Stimulated activated CD8-positive, alpha-beta memory T cell treated with anti-CD3 and anti-CD28 coated beads, Interleukin-15, amount 100 ng/mL, for 48 hours (primary cell): ENCODE measurements at regions not wholly inside any gene's neighbourhood (a gene's known extent, or its start where the extent isn't known, plus 50 kb on each side); places are given as distances from the start of the nearest gene placed in this dataset.
"Not testable (repeated sequence)": the region's sequence is repeated elsewhere in the genome, so short reads cannot be mapped to it uniquely, and the experiment has no call there.

Experiments used
- DNase-seq, 2 donors: peaks; one replicate each; pipeline ENCODE4 v3.0.0-alpha.2; 2020; ENCODE audit warnings: low read depth in 2 of 2

DNA sequence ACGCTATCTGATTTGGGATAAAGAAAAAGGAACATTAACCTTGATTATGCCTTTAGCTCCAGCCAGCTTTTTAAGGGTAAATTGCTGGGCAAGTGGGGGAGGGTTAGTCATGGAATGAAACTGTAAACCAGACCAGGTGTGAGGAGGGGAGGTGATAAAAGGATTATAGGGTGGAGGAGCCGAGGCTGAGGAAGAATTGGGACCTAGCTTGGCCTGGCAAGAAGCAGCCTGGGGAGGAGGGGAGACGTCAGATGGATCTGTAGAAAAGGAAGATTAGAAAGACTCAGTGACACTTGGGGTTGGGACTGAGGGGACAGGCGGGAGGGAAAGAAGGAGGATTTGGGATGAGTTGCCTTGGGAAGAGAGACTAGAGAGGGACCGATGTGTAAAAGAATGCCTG, 590.8 kb upstream of the MDGA2 start:
- not testable (repeated sequence) for DNase-seq

DNA sequence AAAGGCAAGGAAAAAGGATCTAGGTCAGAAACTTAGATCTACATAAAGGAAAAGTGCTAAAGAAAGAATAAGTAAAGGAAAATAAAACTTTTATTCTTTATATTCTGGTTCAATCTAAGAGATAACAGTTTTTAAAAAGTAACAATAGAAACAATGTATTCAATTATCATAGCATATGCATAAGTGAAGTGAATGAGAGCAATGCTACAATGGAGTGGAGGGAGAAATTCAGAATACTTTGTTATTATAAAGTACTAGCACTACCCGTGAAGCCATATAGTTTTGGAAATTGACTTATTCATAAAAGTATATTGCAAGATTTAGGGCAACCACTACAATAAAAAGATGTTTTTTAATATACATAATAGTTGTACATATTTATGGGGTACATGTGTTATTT, 586.0 kb upstream of the MDGA2 start:
- DNase-seq, result no peak

DNA sequence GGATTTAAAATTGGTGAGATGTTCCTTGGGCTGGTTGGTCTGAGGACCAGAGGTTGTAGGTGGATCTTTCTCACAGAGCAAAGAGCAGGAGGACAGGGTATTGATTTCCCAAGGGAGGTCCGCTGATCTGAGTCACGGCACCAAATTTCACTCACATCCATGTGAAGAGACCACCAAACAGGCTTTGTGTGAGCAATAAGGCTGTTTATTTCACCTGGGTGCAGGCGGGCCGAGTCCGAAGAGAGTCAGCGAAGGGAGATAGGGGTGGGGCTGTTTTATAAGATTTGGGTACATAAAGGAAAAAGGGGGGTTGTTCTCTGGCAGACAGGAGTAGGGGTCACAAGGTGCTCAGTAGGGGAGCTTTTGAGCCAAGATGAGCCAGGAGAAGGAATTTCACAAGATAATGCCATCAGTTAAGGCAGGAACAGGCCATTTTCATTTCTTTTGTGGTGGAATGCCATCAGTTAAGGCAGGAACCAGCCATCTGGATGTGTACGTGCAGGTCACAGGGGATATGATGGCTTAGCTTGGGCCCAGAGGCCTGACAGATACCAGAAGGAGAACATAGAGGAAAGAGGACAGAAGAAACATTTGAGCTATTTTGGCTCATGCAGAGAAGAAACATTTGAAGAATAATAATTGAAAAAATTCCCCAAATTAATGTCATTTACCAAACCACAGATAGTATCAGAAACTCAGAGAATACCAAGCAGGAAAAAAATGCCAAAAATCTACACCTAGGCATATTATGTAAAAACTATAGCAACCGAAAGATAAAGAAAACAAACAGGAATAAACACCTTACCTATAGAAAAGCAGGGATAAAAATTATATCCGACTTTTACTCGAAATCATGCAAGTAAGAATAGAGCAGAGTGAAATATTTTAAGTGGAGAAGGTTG, 585.2 kb upstream of the MDGA2 start:
- DNase-seq, result not testable (repeated sequence)

DNA sequence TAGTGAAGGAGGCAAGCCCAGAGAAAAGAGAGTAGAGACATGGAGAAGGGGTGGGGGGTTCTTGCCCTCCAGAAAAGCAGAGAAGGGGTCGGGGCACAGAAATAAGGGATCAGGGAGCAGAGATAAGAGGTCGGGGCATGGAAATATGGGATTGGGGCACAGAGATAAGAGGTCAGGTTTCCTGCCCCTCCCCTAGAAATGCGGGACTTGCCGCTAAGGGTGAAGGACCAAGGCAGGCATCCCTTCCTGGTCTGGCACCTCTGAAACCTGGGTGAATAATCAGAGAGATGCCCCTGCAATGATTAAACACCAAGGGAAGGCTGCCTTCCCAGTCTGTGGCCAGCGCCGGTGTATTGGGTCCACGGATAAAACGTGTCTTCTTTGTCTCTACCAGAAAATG, 584.5 kb upstream of the MDGA2 start:
- DNase-seq, result not testable (repeated sequence)

DNA sequence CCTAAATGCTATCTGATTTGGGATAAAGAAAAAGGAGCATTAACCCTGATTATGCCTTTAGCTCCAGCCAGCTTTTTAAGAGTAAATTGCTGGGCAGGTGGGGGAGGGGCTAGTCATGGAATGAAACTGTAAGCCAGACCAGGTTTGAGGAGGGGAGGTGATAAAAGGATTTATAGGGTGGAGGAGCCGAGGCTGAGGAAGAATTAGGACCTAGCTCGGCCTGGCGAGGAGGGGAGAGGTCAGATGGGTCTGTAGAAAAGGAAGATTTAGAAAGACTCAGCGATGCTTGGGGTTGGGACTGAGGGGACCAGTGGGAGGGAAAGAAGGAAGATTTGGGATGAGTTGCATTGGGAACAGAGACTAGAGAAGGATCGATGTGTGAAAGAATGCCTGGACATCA, 583.8 kb upstream of the MDGA2 start:
- not testable (repeated sequence) for DNase-seq

DNA sequence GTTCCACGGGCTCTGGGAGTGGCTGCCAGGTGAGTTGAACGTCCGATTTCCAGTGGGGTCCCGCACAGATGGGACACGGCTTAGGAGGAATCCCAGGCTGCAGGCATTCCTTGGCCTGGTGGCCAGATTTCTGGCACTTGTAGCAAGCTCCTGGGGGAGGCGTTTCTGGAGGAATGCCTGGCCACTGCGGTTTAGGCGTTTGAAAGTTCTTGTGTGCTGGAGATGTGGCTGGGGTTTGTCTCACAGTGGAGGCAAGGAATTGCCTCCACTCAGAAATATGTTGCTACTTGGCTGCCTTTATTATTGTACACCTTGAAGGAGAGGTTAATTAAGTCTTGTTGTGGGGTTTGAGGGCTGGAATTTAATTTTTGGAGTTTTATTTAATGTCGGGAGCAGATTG, 583.3 kb upstream of the MDGA2 start:
- DNase-seq, result not testable (repeated sequence)

DNA sequence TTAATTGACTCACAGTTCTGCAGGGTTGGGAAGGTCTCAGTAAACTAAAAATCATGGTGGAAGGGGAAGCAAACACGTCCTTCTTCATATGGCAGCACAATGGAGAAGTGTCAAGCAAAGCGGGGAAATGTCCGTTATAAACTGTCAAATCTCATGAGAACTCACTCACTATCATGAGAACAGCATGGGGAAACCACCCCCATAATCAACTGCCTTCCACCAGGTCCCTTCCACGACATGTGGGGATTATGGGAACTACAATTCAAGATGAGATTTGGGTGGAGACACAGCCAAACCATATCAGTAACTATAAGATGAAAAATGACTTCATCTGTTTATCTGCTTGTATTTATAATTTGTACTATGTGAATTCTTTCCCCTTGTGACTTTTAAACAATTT, 577.6 kb upstream of the MDGA2 start:
- DNase-seq, result no peak

DNA sequence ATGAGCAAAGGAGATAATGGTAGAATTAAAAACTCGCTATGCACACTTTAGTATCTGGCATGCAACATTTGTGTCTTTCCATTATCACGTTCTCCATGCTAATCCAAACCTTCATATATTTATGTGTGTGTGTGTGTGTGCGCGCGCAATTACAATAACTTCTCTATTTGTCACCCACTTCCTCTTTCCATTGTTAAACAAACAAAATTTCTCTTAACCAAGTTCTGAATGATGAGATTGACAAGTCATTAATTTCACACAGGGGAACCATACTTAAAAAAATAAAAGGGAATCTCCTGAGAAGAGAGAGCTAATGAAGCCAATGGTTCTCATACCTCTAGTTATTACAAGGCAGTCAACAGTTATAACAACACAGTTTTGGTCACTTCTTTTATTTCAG, 575.9 kb upstream of the MDGA2 start:
- no peak for DNase-seq

DNA sequence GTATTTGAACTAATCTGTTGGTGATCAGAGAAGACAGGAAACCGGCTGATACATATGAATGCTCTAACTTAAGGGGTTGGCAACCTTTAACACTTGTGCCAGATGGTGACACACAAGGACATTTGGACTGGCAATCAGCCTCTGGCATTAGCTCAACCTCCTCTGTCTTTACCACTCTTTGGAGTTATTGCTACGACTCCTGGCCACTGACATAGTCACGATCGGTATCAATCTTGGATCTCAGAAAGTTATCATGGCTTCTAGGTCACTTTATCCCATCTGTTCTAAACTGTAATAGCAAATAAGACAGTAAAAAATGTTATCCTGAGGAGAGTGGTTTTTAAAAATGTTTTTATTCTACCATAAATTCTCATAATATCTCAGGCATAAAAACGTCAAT, 575.2 kb upstream of the MDGA2 start:
- no peak for DNase-seq

DNA sequence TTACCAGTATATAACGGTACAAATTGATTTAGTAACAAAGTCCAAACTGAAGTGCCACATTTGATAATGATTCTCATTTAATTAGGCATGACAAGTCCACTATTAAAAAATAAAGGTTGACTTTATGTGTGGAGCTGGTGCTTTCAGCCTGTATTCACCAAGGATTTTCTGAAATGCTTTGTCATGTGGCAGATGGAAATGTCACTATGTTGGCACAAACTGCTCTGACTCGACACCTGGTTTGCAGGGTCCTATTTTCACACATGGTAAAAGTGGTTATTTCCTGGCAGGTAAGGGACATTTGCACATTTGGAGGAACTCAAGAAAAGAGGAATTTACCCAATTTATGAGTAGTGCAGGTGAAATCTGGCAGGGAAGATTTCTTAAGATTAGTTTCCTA, 572.6 kb upstream of the MDGA2 start:
- DNase-seq, result no peak

DNA sequence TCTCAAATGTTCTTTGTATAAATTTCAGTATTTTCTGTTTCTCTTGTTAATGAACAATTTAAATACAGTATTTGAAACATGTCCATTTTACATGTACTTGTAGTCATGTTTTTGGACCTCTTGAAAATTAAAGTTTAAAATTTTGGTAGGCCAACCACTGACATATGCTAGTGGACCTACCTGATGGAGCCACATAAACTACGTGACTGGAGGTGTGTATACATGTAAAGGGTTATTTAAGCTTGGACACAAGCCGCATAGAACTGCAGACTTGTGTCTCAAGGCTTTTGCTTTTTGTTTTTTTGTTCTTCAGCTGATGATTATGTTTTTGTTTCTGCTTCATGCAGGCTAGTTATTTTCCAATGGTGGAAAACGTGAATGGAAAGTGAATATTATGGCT, 568.5 kb upstream of the MDGA2 start:
- DNase-seq, result no peak

DNA sequence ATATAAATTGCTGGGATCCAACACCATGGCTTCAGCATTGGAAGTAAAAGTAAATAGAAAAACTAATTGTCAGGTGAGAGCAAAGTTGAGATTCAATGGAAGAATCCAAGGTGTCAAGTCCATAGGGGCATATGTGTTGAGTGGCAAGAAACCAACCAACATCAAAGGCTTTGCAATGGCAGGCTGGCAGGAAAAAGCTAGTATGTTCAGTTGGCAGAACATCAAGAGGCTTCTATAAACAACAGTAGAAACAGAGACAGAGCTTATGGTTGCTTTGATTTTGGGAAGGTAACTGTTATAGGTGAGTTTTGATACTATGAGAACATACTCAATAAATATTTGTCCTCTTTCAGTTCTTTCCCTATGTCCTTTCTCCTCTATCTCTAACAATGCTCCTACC, 553.7 kb upstream of the MDGA2 start:
- no peak for DNase-seq

DNA sequence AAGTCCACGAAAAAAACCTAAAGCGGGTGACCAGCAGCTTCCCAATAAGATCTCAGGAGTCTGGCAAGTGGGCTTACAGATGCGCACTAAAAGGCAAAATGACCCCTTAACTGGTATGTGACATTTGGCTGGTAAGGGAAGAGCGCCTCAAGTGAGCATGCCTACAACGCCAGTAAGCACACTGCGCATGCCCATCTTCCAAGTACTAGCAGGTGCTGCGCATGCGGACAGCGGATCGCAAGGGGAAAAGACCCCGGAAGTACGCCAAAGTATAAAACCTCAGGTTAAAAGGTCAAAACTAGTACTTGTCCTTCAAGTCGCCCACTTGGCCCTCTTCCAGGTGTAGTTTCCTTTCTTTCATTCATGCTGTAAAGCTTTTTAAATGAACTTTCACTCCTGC, 518.5 kb upstream of the MDGA2 start:
- DNase-seq, result no peak

DNA sequence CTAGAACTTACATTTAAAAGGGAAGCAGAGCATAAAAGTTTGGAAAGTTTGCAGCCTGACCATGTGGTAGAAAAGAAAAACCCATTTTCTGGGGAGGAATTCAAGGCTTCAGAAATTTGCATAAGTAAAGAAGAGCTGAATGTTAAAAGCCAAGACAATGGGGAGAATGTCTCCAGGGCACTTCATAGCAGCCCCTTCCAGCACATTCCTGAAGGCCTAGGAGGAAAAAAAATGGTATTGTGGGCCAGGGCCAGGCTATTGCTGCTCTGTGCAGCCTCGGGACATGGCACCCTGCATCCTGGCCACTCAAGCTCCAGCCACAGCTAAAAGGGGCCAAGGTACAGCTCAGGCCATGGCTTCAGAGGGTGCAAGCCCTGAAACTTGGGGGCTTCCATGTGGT, 474.2 kb upstream of the MDGA2 start:
- not testable (repeated sequence) for DNase-seq

DNA sequence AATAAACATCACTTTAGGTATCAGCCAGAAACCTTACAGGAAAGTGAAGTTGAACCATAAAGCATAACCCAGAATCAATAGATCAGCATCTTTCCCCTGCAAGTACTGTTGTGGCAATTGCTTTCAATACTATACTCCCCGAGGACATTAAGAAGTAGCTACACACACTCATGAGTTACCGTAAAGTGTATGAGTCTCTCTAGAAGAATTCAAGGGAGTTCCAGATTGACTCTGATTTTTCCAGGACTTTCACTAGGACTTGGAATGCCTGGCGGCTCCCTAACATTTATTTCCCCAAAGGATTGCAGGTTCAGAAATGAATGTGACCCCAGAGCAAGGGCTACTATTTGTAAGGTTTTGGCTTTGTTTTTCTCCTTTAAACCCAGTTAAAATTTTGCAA, 465.4 kb upstream of the MDGA2 start:
- no peak for DNase-seq

DNA sequence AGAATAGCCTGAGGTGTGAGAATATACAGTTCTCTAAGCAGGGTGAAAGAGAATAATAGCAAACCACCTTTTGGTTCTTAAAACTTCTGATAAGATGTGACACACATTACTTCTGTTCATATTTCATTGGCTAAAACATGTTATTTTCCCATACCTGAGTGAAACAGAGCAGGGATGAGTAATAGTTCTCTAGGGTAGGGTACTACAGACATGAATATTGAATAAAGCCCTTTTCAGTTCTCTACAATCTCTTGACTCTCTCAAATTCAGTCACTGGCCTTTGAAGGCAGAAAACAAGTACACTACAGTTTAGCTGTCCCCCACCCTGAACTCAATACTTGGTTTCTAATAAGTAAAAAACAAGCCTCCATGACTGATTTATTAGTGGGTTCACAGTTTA, 454.1 kb upstream of the MDGA2 start:
- no peak for DNase-seq

DNA sequence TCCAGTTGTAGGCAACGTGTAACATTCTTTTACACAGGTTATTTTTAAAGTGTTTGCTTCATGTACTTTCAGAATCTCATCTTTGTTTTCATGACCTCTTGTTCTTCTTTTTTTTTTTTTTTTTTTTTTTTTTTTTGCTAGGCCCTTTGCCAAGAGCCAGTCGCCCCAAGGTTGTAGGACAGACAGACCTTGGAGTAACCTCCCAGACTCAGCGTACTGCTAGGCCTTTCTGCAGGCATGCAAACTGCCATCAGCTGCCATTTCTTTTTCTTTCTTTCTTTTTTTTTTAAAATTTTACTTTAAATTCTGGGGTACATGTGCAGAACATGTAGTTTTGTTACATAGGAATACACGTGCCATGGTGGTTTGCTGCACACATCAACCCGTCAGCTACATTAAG, 452.3 kb upstream of the MDGA2 start:
- DNase-seq, result no peak

DNA sequence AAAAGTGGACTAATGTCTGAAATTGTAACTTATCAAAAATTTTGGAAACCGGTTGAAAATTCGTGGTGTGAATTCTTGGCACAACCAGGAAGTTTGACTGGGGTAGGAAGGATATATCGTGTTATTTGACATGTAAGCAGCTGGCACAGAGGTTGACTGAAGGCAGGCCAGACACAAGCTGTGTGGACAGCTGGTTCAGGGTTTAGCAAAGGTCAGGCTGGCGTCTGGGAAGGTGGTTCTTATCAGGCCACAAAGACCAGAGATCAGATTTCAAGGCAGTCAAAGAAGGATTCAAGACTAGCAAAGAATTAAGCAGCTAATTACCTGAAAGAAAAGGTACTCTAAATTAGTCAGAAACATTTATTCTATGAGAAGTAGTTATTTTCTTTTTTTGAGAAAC, 450.2 kb upstream of the MDGA2 start:
- no peak for DNase-seq

DNA sequence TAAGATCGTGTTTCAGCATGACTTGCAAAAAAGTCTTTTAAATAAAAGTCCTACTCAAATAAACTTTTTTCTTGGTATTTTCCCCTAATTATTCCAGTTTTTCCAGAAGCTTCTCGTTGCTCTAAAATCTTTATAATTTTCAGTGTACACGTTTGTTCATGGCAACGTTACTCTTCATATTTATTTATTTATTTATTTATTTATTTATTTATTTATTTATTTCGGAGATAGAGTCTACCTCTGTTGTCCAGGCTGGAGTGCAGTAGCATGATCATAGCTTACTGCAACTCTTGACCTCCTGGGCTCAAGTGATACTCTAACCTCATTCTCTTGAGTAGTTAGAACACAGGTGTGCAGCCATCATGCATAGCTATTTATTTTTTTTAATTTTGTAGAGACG, 438.3 kb upstream of the MDGA2 start:
- no peak for DNase-seq

DNA sequence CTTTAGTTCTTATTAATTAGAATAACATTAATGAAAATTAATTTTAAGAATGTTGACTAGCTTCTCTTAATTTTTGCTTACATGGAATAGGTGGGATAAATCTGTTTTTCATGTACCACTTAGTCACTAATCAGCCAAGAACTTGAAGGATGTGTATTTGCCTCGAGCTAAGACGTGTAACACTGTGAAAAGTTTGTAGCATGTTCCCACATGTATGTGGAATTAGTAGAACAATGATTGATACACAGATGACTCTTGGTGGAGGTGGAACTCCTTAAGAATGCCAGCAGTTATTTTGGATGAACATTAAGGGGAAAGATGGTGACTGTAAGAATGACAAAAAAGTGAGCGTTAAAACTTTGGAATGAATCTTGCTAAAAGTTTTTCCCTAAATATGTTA, 435.7 kb upstream of the MDGA2 start:
- DNase-seq, result no peak

DNA sequence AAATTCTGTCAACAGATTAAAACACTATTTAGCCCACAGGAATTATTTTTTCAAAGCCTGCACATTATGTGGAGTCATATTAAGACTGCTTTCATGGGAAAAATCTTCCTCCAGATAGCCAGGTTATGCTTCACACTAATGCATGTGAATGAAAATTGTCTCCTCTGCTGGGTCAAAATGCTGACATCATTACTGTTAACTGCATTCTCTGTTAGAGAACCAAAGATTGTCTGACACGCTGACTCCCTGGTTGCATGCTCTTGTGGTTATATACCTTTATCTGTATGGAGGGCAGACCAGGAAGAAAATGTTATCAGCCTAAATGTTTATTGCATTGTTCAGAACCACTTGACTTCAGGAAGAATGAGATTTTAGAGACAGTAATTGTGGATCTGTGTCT, 432.2 kb upstream of the MDGA2 start:
- DNase-seq, result no peak

DNA sequence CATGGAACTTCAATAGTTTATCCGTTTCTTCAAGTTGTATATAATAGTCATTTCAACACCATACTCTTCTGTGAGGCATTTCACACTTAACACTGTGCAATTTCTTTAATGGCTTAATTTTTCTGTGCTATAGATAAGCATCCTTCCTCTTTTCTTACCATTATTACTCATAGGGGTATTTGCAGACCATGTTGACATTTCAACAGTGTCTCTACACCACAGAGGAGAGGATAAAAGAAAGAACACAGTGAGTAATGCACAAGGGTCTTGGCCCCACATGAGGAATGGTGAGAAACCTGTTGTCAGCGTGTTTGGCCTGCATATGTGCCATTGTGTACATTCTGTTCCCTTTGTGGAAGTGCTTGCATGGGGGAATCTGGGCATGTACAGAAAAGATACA, 421.5 kb upstream of the MDGA2 start:
- DNase-seq, result no peak

DNA sequence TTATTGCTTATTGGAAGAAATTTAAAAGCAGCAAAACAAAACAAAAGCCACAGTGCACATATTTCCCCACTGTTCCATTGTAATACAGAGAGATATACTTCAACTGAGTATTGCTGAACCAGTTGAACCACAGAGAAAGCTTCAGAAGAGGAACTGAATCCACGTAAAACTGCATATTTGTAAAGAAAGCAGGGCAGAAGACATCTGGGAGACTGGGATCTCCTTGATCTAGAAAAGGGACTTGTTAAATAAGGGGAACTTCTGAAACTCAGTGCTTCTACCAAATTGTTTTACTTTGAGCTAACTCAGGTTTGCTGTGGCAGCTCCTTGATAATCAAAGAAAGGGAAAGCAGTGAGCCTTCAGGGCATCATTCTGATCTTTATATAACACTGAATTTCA, 411.1 kb upstream of the MDGA2 start:
- DNase-seq, result no peak

DNA sequence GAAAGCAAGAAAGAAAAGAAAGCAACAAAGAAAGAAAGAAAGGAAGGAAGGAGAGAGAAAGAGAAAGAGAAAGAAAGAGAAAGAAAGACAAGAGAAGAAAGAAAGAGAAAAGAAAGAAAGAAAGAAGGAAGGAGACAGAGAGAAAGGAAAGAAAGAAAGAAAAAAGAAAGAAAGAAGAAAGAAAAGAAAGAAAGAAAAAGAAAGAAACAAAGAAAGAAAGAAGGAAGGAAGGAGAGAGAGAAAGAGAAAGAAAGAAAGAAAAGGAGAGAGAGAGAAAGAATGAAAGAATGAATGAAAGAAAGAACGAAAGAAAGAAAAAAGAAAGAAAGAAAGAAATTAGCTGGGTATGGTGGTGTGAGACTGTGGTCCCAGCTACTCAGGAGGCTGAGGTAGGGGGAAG, 400.1 kb upstream of the MDGA2 start:
- DNase-seq, result no peak
